Epithelial cell of esophagus (primary cell): ENCODE measurements at regions not wholly inside any gene's neighbourhood (a gene's known extent, or its start where the extent isn't known, plus 50 kb on each side); places are given as distances from the start of the nearest gene placed in this dataset.

Experiments
- DNase-seq: peaks from one replicate; pipeline ENCODE4 v3.0.0; 2010; ENCODE audit warnings: low read depth
- H3K4me3 ChIP-seq: 2 replicates; pipeline ENCODE4 v1.5.1; 2011; ENCODE audit warnings: mild to moderate bottlenecking, low read length, control low read depth
- TF ChIP-seq, protein P1 (sequence below): IDR thresholded peaks from 2 replicates; pipeline ENCODE4 v1.5.1; 2011; ENCODE audit warnings: low read depth, mild to moderate bottlenecking, low read length, control low read depth, inconsistent platforms; ENCODE audit not compliant: insufficient read depth; ENCODE audit errors: missing control alignments

DNA sequence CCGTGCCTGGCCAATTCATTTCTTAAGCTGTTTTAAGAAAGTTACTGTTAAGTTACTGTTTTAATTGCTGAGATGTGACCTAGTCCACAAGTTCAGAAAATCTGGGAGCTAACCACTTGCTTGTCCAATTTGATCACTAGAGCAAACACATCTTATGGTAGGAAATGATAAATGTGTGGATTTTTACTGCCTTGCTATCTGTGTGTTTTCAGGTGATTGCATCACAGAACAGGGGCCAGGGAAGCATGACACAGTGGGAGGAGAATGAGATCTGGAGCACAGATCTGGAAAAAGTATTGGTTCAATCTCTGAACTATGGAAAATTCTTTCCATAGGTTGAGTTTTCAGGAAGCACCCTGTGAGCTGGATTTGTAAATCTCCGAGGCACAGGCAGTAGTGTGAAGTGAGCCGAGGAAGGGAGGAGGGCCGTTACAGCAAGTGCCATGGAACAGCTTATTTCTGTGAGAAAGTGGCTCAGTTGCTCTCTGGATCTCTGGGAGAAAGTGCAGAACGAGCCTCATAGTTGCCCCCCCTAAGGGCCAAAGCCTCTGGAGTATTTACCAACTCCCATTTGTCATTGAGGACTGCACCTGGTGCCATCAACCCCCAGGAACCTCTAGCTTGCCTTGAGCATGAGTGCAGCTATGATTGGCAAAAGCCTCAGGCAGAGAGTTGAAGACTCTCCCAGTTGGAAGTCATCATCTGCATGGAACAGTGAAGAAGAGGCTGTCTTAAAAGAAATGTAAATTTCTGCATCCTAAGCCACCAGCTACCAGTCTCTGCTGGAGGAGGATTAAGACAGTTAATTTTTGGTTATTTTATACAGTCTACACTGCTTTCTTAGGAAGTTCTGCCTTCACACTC is 161.8 kb upstream of the CLINT1 start:
- TF ChIP-seq, protein P1, sequence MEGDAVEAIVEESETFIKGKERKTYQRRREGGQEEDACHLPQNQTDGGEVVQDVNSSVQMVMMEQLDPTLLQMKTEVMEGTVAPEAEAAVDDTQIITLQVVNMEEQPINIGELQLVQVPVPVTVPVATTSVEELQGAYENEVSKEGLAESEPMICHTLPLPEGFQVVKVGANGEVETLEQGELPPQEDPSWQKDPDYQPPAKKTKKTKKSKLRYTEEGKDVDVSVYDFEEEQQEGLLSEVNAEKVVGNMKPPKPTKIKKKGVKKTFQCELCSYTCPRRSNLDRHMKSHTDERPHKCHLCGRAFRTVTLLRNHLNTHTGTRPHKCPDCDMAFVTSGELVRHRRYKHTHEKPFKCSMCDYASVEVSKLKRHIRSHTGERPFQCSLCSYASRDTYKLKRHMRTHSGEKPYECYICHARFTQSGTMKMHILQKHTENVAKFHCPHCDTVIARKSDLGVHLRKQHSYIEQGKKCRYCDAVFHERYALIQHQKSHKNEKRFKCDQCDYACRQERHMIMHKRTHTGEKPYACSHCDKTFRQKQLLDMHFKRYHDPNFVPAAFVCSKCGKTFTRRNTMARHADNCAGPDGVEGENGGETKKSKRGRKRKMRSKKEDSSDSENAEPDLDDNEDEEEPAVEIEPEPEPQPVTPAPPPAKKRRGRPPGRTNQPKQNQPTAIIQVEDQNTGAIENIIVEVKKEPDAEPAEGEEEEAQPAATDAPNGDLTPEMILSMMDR = no peak
- no peak overlapping the region for H3K4me3 ChIP-seq
- no peak for DNase-seq

DNA sequence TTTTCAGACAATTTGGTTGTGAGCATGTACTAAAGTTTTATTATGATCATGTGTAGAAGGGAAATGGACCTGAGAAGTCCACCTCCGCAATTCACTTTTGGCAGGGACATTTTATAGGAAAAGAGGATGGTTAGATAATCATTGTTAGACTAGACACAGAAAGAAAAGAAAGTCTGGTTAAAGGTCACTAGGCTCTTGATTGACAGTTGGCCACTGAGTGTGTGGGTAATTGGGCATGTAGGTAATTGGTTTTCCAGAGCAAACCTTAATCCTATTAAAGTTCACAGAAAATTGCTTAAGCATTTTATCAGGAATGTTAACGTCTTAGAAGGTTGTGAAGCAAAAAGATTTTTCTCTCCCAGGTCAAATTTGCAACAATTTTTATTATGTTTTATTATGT is 158.5 kb upstream of the CLINT1 start:
- TF ChIP-seq, protein P1 = no peak
- no peak overlapping the region for H3K4me3 ChIP-seq
- DNase-seq = no peak

DNA sequence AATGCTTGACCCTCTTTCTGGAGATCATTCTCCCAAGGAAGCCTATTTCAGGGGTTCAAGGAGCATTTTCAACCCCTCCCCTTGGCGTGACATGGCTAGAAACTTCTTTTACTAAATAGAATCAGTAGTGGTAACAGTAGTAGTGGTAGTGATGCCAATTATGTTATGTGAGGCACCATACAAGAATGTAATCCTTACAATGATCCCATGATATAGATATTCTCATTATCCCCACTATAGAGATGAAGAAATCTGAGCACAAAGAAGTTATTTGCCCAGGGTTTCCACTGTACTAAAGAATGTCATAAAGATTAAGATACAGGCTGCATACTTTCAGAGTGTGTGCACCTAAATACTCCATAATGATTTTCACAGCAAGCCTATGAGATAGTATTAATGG is 155.4 kb upstream of the CLINT1 start:
- no peak for DNase-seq
- no peak overlapping the region for H3K4me3 ChIP-seq
- TF ChIP-seq, protein P1 = no peak

DNA sequence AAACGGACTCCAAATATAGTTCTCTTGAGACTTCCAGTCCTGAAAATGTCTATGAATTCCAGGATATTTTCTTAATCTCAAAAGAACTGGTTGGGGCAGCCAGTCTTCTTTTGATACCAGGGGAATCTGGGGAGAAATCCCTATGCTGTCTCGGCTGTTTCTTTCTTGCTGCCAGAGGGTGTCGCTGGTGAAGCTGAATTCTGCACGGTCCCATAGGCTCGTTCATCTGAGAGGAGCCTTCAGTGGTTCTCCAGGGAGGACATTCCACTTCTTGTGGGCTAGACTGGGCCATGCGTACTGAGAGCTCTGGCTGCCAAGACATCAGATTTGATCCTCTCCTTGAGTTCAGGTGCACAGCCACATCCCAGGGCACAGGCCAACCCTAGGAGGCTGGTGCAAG is 155.0 kb upstream of the CLINT1 start:
- TF ChIP-seq, protein P1 = peak; percentile 70
- peak; percentile 64 for DNase-seq
- no peak overlapping the region for H3K4me3 ChIP-seq

DNA sequence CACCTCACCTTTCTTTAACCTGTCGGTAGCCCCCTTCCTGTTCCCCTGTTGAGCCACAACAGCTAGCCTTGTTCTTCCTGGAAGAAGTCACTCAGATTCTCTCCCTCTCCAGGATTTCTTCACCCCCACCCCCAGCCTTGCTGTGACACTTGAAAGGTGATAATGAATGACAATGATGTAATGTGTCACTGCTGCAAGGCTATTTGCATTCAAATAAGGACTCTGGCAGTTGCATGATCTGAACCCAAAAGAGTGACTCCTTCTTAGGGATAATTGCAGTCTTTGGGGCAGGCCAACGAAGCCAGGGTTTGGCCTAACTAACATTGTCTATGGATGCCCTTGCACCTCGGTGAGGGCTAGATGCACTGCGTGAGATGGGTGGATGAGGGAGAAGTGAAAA is 154.4 kb upstream of the CLINT1 start:
- TF ChIP-seq, protein P1 = no peak
- no peak overlapping the region for H3K4me3 ChIP-seq
- no peak for DNase-seq

DNA sequence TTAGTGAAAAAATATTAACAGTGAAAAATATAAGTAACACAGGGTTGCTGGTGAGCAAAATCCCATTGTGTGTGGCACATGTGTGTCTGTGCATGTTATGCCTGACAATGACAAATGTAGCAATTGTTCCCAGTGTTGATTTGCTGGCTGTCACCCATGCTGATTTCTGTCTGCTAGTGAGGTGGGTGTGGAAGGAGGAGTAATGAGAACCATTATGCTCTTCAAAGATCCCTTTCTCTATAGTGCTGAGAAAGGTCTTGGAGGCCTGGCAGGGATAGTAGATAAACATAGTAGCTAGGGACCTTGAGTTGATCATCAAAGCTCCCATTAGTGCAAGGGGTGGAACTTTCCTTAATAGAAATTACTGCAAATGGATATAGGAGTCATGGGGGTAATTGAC is 152.5 kb upstream of the CLINT1 start:
- TF ChIP-seq, protein P1 = no peak
- DNase-seq = no peak
- no peak overlapping the region for H3K4me3 ChIP-seq

DNA sequence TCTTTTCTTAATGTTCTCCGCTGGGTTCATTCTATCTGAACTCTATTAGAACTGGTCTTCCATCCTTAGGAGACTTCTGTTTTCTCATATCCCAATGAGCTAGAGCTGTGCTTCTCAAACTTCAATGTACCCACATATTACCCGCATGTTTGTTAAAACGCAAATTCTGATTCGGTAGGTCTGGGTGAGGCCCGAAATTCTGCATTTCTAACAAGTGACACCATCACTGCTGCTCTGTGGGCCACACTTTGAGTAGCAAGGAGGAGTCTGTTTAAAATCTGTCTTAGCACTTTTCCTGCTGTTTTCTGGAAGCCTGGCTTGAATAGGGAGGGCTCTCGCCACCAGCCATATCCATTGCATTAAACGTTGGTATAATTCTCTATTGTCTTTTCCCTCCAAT is 151.9 kb upstream of the CLINT1 start:
- TF ChIP-seq, protein P1 = no peak

More for the DNA sequence above, 151.9 kb upstream of the CLINT1 start:
- H3K4me3 ChIP-seq = no peak overlapping the region
- no peak for DNase-seq
